HEK293T (cell line): ENCODE measurements at regions not wholly inside any gene's neighbourhood (a gene's known extent, or its start where the extent isn't known, plus 50 kb on each side); places are given as distances from the start of the nearest gene placed in this dataset.

Experiments used
- BHLHE40 ChIP-seq: fragments of 450-650 bp; IDR thresholded peaks from 2 replicates; pipeline ENCODE4 v1.6.1; 2016; ENCODE audit warnings: mild to moderate bottlenecking, moderate library complexity, borderline replicate concordance
- FOXM1 ChIP-seq: fragments of 450-650 bp; IDR thresholded peaks from 2 replicates; pipeline ENCODE4 v1.6.1; 2017; ENCODE audit warnings: mild to moderate bottlenecking, borderline replicate concordance
- LEF1 ChIP-seq: fragments of 450-650 bp; IDR thresholded peaks from 2 replicates; pipeline ENCODE4 v1.6.1; 2017; ENCODE audit warnings: mild to moderate bottlenecking, borderline replicate concordance
- SP1 ChIP-seq: fragments of 450-650 bp; IDR thresholded peaks from 2 replicates; pipeline ENCODE4 v1.6.1; 2017
- SUZ12 ChIP-seq: fragments of 450-650 bp; IDR thresholded peaks from 2 replicates; pipeline ENCODE4 v1.6.1; 2016; ENCODE audit warnings: mild to moderate bottlenecking
- TF ChIP-seq, protein P1 (sequence below): fragments of 450-650 bp; IDR thresholded peaks from 2 replicates; pipeline ENCODE4 v1.6.1; 2016

DNA sequence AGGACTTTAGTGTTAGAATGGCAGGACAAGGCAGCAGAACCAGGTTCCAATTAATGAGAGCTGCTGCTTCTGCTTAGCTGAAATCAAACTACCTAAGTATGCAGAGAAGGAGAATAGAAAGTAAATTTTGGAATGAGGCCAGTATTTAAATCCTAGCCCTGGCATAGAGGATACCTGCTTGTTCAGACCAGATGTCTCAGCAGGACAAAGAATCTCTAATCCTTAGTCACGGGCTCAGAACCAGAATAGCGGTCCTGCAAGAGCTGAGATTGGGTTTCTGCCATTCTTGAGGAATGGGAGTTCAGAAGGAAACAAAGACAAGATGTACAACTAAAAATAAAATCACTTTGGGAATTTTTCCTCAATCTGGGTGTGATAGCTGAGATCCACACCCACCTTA lies 550.8 kb upstream of the TMEM132C start:
- no peak for TF ChIP-seq SP1
- no peak for TF ChIP-seq FOXM1
- no peak for TF ChIP-seq SUZ12
- no peak for TF ChIP-seq LEF1
- no peak for TF ChIP-seq BHLHE40
- TF ChIP-seq, protein P1, sequence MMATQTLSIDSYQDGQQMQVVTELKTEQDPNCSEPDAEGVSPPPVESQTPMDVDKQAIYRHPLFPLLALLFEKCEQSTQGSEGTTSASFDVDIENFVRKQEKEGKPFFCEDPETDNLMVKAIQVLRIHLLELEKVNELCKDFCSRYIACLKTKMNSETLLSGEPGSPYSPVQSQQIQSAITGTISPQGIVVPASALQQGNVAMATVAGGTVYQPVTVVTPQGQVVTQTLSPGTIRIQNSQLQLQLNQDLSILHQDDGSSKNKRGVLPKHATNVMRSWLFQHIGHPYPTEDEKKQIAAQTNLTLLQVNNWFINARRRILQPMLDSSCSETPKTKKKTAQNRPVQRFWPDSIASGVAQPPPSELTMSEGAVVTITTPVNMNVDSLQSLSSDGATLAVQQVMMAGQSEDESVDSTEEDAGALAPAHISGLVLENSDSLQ = no peak
